Esophagus muscularis mucosa (tissue), 4 donors: ENCODE measurements at regions not wholly inside any gene's neighbourhood (a gene's known extent, or its start where the extent isn't known, plus 50 kb on each side); places are given as distances from the start of the nearest gene placed in this dataset.

Experiments used
- CTCF ChIP-seq, 3 experiments: fragments of 200-600 bp in 2 of 3; fragments of 450-650 bp in 1 of 3; sonication (generic) in 2 of 3; IDR thresholded peaks; one replicate each; pipeline ENCODE4 v1.5.1; 2017 to 2019; ENCODE audit warnings: antibody characterized with exemption in 3 of 3, mild to moderate bottlenecking in 2 of 3, moderate library complexity in 1 of 3
- EP300 ChIP-seq: sonication (generic); formaldehyde crosslinking; IDR thresholded peaks from one replicate; pipeline ENCODE4 v1.6.1; 2017; ENCODE audit warnings: antibody characterized with exemption
- POLR2A ChIP-seq: fragments of 450-650 bp; IDR thresholded peaks from one replicate; pipeline ENCODE4 v1.6.1; 2017; ENCODE audit warnings: antibody characterized with exemption, moderate library complexity, mild to moderate bottlenecking, low read depth
- POLR2AphosphoS5 ChIP-seq, 2 donors: sonication (generic); formaldehyde crosslinking; IDR thresholded peaks; one replicate each; pipeline ENCODE4 v1.6.1; 2017; ENCODE audit warnings: antibody characterized with exemption in 2 of 2

DNA sequence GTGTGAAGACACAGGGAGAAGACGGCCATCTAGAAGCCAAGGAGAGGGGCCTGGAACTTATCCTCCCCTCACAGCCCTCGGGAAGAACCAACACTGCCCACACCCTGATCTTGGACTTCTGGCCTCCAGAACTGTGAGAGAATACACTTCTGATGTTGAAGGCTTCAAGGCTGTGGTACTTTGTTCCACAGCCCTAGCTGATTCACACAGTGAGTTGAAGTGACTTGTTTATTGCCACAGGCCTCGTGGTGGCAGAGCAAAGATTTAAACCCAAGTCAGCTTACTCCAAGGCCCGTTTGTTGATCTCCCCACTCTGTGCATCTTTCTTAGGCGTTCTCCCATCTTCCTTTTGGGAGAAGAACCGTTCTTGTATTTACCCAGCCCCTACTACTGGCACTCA, 72.8 kb downstream of the CYTL1 start:
- TF ChIP-seq EP300, result no peak
- TF ChIP-seq POLR2A, result no peak
- TF ChIP-seq CTCF (IDR thresholded peaks at IDR 0.05), result no peak
- TF ChIP-seq POLR2AphosphoS5 (IDR thresholded peaks at IDR 0.05), result no peak
